EH (cell line): ENCODE measurements at regions not wholly inside any gene's neighbourhood (a gene's known extent, or its start where the extent isn't known, plus 50 kb on each side); places are given as distances from the start of the nearest gene placed in this dataset.
"Not testable (repeated sequence)": the region's sequence is repeated elsewhere in the genome, so short reads cannot be mapped to it uniquely, and the experiment has no call there.

ENCODE experiments used
- DNase-seq: peaks from one replicate; pipeline ENCODE4 v3.0.0-alpha.2; 2015; ENCODE audit warnings: low read depth

DNA sequence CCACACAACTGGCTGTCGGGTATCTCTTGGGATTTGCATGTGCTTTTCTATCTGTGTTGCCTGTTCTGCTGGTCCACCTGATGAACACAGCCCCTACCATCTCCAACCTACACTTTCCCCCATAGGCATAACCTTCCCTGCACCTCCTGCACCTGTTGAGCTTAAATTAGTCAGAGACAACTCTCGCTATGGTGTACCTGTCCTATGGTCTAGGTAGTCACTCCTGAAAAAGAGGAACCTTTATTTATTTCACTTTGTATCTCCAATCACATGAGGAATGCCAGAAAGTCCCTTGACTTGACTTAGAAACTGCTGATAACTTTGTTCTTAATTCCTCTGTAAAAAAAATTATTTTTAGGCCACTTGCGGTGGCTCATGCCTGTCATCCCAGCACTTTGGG lies 338.1 kb downstream of the DHRSX start:
- no peak for DNase-seq

DNA sequence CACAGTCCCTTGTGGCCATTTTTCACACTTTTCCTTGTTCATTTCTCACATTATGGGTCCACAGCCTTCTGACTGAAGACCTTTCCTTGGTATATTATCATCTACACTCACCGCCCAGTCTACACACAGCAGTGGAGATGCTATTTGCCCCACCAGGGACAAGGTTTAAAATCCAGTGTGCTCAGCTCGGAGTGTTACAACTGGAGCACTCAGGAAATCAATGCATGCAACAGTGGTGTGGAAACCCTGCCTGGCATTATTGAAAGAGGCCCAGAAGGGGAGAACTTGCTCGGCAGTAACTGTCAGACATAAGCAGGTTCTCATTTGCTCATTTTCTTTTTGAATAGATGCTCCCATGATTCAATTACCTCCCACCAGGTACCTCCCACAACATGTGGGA lies 340.9 kb downstream of the DHRSX start:
- no peak for DNase-seq

- no peak for DNase-seq
These were observed 341.4 kb downstream of the DHRSX start for GRCh38 chrX:2159393-2159792.

GRCh38 chrX:2150722-2151121 lies 350.1 kb downstream of the DHRSX start:
- DNase-seq, result no peak

GRCh38 chrX:2150014-2150413 lies 350.8 kb downstream of the DHRSX start:
- not testable (repeated sequence) for DNase-seq

DNA sequence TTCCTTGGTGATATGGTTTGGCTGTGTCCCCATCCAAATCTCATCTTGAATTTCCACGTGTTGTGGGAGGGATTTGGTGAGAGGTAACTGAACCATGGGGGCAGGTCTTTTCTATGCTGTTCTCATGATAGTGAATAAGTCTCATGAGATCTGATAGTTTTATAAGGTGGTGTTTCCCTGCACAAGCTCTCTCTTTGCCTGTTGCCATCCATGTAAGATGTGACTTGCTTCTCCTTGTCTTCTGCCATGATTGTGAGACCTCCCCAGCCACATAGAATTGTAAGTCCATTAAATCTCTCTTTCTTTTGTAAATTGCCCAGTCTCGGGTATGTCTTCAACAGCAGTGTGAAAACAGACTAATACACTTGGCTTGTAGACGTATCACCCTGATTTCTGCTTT lies 351.7 kb downstream of the DHRSX start:
- not testable (repeated sequence) for DNase-seq

GRCh38 chrX:2147928-2148327 lies 352.8 kb downstream of the DHRSX start:
- peak; percentile 86 for DNase-seq

DNA sequence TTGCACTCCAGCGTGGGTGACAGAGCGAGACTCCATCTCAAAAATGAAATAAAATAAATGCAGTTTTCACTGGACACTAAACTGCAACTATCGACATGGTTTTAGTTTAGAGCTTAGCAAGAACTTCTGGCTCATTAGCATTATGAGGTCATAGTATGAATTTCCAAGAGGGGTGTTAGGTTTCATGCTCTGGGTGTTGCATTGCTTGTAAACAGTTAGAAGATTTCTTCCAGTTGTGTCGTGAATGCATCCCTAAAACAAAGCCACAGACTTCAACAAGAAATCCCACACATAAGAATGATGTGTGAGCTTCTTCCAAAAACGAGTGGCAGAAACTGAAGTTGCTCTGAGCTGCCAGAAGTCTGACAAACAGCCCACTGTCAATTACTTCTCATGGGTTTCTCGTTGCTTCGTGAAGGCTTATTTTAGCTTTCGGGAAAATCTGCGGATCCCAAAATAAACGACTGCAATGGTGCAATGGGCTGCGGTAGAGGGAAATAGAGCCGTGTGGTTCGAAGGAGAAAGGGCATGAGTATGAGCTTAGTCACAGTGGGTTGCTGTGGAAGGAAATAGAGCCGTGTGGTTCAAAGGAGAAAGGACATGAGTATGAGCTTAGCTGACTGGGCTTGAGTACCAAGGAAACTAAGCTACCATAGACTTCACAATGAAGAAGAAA lies 354.9 kb downstream of the DHRSX start:
- peak; percentile 43 for DNase-seq

DNA sequence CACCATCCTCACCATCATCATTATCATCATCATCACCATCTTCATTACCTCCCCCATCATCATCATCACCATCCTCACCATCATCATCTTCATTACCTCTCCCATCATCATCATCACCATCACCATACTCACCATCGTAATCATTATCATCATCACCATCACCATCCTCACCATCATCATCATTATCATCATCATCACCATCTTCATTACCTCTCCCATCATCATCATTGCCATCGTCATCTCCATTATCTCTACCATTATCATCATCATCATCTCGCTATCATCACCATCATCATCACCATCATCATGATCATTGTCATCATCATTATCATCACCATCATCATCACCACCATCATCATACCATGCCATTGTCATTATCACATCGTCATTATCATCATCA lies 362.9 kb downstream of the DHRSX start:
- DNase-seq, result no peak

DNA sequence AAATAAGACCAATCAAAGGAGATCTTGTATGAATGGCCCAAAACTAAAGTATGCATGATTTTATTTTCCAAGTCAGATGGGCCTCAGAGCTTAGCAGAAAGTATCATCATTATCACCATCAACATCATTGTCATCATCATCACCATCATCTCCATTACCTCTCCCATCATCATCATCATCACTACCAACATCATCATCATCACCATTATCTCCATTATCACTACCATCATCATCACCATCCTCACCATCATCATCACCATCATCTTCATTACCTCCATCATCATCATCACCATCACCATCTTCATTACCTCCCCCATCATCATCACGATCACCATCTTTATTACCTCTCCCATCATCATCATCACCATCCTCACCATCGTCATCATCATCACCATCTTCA lies 363.9 kb downstream of the DHRSX start:
- DNase-seq, result no peak

GRCh38 chrX:2135421-2135820 lies 365.4 kb downstream of the DHRSX start:
- no peak for DNase-seq

- DNase-seq, result no peak
These were observed 366.0 kb downstream of the DHRSX start for GRCh38 chrX:2134782-2135181.
